HG03378 (cell line): ENCODE measurements at regions not wholly inside any gene's neighbourhood (a gene's known extent, or its start where the extent isn't known, plus 50 kb on each side); places are given as distances from the start of the nearest gene placed in this dataset.

ENCODE experiments used
- ATAC-seq: cut with Tn5 transposase; IDR thresholded peaks from one replicate; pipeline ENCODE4 v1.9.1; 2021; ENCODE audit warnings: mild to moderate bottlenecking, moderate library complexity; ENCODE audit not compliant: unreplicated experiment

DNA sequence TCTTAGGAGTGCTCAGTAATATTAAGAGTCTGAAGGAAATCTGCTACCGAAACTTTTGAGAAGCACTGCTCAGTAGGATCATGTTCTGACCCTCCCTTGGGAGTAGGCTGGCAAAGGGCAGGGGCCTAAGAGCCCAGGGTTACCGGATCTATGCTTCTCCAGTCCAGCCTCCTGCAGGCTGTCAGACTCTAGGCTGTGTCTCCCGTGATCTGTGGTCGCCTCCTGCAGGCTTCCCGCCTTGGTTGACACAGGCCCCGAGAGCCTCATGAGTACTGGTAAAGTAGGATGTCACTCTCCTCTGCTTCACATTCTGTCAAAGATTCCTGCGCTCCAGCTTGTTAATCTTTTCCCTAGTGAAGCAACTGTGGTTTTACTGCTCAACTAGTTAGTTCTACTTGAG lies 647.8 kb upstream of the RAB6C start:
- no peak for ATAC-seq

DNA sequence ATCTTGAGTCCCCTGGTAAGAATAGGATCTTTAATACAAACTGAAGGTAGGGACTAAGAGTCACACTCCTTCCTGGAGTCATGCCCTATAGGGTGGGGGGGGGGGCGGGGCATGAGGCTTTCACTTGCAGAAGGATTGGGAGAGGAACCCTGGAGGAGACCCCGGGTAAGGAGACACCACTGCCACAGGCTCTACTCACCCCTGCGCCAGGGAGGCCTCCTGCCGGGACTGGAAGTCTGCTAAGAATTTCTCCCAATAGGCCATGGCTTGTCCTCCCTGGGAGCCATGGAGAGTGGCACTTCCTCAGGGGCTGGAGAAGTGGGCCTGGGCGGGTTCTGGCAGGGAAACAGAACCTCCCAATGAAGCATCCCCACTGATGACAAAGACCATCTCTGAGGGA lies 645.3 kb upstream of the RAB6C start:
- ATAC-seq, result no peak

DNA sequence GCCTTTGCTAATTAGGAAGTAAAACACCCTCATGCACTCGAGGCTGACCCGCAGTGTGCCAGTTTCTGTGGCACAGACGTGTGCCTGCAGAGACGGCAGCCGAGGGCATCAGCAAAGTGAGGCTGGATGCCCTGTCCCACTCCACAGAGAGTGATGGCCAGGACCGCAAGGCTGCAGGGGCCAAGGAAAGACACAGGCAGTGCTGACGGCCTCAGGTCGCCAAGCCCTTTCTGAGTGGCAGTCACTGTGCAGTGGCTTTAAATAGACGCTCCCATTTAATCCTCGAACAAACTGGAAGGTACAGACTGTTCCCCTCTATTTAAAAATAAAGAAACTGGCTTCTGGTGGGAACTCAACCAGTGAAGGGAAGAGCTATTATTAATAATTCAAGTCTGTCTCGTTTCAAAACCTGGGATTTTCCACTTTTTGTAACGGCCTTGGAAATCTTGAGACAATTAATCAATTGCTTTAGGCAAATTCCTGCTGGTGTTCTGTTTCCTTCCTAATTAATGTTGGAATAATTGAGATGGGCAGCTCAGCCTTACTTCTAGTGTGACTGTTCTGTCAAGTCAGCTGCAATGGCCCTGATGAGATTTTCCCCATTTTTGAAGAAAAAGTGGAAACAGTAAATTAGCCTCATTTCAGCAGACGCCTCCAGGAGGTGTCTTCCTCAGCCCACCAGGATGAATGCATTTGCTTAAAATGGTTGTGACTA lies 644.6 kb upstream of the RAB6C start:
- no peak for ATAC-seq

DNA sequence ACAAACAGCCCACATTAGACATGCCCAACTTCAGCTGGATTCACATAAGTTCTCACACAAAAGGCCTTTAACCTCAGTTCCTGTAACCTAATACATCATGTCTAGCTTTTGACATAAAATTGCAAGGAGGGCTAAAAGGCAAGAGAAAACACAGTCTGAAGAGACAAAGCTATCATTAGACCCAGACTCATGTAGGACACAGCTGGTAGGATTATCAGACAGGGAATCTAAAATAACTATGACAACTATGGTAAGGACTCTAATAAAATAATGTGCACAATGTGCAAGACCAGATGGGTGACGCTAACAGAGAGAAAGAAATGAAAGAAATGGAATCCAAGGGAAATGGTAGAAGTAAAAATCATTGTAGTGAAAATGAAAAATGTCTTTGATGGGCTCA lies 643.2 kb upstream of the RAB6C start:
- ATAC-seq, result no peak

DNA sequence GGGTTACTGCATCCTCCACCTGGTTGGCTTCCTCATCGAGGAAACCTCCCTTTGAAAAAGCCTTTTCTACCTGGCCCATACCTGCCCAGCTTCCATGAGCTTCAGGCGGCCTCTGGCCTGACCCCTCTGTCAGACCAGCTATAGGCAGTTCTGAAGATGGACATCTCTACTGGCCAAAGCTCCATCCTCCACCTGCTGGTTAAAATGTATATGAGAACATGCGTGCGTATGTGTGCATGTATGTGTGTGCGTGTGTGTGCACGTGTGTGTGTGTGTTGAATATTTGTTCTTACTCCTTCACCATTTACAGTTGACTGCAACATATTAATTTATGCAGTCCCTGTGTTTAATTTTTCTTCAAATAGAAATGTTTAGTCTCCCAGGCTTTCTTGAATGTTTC lies 642.4 kb upstream of the RAB6C start:
- ATAC-seq, result no peak

DNA sequence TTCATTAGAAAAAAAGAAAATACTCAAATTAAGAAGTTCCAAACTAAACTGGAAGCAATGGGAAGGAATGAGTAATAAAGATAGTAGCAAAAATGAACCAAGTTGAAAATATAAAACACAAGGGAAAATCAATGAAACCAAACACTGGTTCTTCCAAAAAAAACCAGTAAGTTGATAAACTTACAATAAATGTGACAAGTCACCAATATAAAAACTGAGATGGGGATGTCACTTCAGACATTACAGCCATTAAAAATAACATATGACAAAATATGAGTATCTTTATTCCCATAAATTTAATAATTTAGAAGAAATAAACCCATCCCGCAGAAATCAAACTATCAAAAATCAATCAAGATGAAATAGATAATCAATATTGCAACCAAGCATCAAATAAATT lies 633.9 kb upstream of the RAB6C start:
- ATAC-seq, result no peak

DNA sequence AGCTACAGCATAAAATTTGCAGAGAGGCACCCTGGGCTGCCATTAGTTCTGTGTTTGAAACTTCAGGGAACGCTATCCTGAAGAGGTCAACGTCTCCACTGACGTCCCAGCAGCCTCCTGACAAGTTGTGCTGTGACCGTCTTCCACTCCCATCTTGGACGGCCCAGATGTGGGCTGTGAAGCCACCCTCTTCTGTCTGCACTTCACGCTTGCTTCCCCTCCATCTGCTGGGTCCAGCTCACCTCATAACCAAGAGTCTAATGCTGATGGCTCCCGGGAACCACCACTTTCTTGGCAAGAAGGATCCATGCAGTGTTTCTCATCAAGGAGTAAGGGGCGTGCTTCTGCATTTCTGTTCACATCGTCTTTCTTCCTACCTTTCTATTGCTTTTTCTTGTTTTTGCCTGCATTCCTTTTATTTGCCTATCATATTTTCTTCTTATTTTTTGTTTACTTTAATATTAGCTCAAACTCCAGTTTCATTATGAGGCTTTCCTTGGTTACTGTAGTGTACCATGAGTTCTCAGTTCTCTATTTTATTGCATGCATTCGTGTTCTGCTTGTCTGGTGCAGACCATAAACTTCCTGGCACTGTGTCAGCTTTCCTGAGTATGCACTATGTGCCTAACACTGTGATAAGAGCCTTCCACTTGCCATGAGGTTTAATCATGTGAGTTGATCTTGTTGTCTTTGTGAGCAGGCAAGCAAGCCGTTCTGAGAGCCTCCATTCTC lies 631.8 kb upstream of the RAB6C start:
- peak; percentile 100 for ATAC-seq

DNA sequence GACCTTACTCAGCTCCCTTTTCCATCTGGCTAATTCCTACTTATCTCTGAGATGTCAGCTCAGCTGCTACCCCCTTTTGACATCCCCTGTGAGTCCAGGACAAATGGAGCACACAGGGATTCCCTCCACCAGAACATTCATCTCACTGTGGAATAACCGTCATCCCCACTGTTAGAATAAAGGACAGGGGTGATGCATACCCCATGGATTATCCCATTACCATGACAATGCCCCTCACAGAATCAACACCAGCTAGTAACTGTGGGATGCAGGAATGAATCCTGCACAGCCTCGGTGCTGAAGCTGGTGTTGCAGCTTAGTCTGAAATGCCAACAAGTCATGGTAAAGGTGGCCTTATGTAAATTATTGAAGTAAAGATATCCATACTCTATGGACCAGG lies 624.8 kb upstream of the RAB6C start:
- ATAC-seq, result no peak

DNA sequence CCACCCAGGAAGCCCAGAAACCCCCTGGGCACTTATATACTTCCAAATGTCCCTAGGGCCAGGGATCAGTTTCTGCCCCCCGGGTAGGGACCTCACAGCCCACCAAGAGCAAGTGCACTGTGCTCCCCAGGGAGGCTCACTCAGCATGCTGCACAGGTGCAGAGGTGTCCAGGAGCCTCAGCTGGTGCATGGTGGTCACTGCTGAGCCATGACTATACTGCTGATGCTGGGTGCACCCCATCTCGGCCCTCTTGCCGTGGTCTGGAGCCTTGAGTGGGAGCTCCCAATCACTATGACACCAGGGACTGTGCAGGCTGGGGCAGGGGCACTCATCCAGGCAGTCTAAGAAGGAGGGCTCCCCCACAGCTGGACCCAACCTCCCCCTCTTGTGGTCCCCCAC lies 617.8 kb upstream of the RAB6C start:
- ATAC-seq, result no peak

DNA sequence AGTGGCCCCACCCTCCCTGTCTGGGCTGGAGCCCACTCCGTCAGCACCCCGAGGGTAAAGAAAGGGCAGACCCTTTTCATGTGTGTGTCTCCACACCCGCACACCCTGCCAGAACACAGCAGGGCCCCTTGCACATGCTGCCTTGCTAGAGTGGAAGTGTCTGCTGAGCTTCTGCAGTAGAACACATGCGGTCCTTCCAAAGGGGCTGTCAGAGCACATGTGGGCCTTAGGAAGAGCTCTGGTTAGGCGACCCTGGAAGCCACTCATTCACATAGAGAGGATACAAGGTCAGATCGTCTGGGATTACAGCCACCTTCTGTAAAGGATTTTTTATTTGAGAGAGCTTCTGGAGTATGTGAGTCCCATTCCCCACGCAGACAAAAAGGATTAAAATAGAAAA lies 613.2 kb upstream of the RAB6C start:
- no peak for ATAC-seq

DNA sequence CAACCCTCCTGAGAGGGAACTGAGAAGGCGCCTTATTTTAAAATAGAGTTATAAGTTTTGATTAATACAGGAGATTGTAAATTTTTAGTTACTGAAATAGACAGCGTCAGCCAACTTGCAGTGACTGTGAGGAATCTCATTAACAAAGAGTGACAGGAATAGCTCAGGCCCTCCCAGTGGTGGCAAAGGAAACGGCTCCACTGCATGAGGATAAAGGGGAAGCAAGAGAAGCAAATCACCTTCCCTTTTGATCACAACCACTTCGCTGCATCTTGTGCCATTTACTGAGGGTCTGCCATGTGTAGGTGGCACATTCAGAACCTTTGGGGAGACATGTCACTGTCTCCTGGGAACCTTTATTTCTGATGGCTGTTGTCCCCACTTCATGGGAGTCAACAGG lies 612.4 kb upstream of the RAB6C start:
- ATAC-seq, result no peak

DNA sequence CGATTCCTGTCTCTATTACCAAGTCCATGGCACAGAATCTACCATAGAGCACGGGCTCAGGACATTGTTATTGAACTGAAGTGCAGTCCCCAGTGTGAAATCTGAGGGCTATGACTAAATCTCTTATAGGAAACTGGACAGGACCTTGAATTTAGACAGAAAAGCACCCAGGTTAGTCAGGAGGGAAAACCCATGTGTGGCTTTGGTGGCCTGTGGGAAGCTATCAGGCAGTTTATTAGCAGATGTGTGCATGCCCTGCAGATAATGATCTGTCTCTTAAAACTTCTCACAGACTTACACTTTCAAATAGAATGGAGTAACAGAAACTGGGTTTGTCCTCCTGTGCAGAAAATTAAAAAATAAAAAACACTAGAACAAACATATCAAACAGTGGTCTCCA lies 610.0 kb upstream of the RAB6C start:
- peak; percentile 58 for ATAC-seq

DNA sequence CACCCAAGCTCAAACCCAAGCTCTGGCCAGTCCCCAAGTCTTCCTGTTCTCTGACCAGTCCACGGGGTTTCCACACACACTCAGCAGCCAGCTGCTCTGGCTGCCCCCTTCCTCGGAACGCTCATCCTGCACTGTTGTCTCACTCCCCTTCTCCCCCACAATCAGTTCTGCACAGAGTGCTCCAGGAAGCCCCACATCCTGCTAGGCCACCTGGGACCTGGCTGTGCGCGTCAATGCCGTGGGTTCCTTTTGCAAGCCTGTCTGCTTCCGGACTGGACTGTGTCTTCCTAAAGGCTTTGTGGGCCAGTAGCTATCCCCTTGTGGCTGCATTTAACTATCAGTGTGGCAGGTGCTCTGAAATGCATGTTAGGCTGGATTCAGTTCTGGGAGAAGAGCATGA lies 605.0 kb upstream of the RAB6C start:
- ATAC-seq, result no peak

DNA sequence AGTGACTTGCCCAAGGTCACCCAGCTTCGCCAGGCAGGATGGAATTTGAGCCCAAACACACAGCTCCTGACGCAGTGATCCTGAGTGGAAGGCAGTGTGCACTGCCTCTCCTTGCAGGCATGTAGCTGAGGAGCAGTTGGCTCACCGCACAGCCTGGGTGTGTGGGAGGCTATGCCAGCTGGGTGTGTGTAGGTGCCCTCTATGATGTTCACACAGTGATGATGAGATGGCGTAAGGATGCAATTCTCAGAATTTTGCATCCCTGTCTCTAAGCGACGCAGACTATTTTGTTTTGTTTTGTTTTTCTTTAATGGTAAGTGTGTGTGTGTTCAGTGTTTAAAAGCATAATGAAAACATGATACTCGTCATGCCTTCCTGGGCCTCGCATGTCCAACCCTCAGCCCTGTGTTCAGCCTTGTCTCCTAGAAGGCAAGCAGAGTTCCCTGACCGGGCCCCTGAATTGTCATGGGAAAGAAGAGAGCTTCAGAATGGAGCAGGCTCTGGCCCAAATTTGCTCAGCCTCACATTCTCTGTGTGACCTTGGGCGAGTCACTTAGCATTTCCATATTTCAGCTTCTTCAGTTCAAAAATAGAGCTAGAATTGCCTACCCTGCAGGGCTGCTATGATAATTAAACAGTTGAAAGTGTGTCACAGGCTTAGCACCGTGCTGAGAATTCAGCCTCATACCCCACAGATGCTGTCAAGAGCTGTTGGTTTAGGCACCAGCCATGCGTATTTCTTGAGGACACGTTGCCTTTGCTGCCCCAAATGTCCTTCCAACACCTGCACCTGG lies 603.6 kb upstream of the RAB6C start:
- ATAC-seq, result no peak

DNA sequence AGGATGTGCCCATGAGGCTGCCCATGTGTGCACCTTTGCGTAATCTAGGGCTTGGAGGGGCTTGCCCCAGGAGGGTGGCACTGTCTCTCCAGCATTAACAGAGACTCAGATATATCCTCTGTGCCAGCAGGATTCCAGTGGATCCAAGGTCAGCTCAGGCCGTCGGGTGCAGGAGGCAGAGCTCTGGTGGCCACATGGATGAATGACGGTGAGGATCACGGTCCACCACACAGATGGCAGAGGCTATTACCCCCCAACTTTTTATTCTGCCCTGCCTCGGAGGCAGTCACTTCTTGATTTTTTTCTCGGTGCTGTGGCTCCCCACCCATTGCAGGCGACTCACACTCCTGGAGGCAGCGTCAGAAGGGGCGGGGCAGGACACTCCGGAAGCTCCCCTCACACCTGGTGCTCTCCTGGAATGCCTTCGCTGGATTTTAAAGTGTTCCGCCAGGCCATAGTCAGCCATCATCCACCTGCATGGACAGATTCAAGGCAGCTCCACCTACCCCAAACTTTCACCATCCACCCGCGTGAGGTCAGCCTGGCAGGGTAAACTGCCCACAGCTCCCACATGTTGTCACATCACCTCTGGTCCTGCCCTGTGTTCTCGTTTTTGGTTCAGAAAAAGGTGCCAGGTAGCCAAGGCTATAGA lies 602.9 kb upstream of the RAB6C start:
- ATAC-seq, result no peak

DNA sequence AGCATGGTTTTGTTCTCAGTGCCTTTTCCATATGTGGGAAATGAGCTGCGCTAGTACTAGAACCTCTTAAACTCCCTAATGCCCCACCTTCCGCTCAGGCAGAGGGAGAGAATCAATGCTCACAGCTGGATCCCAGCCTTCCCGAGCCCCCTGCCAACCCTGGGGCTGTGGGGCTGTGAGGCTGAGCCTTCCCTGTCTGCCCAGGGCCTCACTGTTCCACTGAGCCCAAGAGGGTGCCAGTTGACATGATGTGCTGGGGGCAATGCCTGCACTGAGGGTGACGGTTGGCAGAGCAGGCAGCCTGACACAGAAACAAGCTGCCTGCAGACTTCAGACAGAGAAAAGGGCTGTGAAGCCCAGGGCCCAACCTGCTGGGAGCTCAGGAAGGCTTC lies 602.4 kb upstream of the RAB6C start:
- no peak for ATAC-seq

DNA sequence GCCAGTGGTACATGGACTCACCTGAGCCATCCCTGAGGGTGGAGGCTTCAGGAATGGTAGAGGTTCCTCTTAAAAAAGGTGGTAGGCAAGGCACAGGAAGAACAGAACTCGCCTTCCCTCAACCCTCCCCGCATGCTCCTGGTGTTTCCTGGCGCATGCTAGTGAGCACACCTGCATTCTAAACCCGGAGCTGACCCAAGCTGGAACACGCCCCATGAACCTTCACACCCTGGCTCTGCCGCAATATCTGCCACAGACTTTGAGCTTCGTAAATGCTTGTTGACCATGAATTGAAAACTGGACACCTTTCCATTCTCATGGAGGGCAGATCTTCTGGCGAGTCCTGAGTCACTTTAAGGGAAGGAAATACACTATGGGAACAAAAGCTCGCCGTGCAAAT lies 601.3 kb upstream of the RAB6C start:
- ATAC-seq, result no peak

DNA sequence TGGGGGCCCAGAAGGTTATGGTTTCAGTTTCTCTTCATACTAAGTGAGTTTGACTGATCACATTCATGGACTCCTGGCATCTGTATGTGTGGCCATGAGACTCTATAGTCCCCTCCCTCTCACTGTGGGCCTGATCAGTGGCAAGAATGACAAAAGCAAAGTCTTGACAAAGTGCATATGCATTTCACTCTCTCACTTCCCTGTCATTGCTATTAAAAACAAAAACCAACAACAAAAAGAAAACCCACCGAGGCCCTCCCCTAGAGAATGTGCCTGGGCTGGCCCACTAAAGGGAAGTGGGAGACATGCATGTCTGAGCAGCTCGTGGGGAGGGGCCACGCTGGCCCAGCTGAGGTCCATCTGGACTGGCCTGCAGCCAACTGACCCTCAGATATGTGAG lies 600.1 kb upstream of the RAB6C start:
- peak; percentile 58 for ATAC-seq

DNA sequence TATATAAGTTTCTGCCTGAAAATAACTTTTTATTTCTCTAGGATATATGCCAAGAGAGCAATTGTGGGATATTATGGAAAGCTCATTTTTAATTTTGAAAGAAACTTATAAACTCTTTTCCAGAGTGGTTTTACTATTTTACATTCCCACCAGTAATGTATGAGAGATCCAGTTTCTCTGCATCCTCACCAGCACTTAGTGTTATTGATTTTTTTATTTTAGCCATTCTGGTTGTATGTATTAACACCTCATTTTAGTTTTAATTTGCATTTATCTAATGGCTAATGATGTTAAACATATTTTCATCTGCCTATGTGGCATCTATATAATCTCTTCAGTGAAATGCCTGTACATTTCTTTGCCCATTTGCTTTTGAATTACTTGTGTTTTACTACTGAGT lies 597.7 kb upstream of the RAB6C start:
- ATAC-seq, result no peak

DNA sequence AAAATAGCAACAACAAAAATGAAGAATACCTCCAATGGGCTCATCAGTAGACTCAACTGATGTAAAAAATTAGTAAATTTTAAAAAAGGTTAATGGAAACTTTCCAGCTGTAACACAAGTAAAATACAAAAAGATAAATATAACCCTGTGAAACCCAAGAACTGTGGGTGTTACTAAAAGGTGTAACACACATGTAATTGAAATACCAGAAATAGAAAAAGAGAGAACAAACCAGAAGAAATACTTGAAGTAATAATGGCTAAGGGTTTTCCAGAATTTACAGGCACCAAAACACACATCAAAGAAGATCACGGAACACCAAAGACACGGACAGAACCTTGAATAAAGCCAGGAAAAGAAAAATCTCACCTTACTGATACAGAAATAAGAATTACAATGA lies 590.6 kb upstream of the RAB6C start:
- no peak for ATAC-seq

DNA sequence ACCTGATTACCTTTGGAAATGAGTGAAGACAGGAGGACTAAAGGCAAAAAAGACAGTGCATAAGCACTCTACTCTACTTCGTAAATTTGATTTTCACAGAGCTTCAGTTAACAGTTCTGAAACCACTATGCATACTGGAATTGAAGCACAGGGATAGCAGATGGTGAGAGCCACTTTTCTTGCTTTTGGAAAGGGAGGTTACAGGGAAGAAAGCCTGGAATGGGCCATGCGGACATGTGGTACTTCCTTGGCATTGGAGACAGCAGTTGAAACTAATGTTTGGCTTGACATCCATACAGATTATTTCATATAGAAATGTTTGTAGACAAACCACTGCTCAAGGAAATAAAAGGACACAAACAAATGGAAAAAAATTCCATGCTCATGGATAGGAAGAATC lies 585.6 kb upstream of the RAB6C start:
- no peak for ATAC-seq
